Heart right ventricle (tissue), 16 donors: ENCODE measurements at regions not wholly inside any gene's neighbourhood (a gene's known extent, or its start where the extent isn't known, plus 50 kb on each side); places are given as distances from the start of the nearest gene placed in this dataset.

Experiments
- ATAC-seq, 8 donors: fragments of 200-7000 bp; cut with Tn5 transposase; one replicate each; pipeline ENCODE4 v1.9.1; 2020; ENCODE audit warnings: mild to moderate bottlenecking in 8 of 8, moderate library complexity in 8 of 8, moderate number of reproducible peaks in 1 of 8
- DNase-seq, 2 donors: peaks; one replicate each; pipeline ENCODE4 v3.0.0-alpha.2; 2020
- H3K27ac ChIP-seq, 10 donors: fragments of 200-600 bp; sonication (generic) in 2 of 10; one replicate each; pipeline versions ENCODE4 v1.5.0 to v1.8.0; 2020 to 2022; ENCODE audit warnings: mild to moderate bottlenecking in 3 of 10
- H3K27me3 ChIP-seq, 7 donors: fragments of 200-600 bp; one replicate each; pipeline ENCODE4 v1.8.0; 2021 to 2022; ENCODE audit warnings: mild to moderate bottlenecking in 2 of 7
- H3K36me3 ChIP-seq, 9 donors: fragments of 200-600 bp; sonication (generic) in 1 of 9; one replicate each; pipeline versions ENCODE4 v1.5.0 to v1.8.0; 2020 to 2022; ENCODE audit warnings: mild to moderate bottlenecking in 2 of 9
- H3K4me1 ChIP-seq, 9 donors: fragments of 200-600 bp; sonication (generic) in 1 of 9; one replicate each; pipeline versions ENCODE4 v1.5.0 to v1.8.0; 2020 to 2022; ENCODE audit warnings: mild to moderate bottlenecking in 4 of 9
- H3K4me3 ChIP-seq, 10 donors: fragments of 200-600 bp; sonication (generic) in 2 of 10; one replicate each; pipeline versions ENCODE4 v1.5.0 to v1.8.0; 2020 to 2022; ENCODE audit warnings: mild to moderate bottlenecking in 7 of 10, moderate library complexity in 2 of 10
- H3K9me3 ChIP-seq, 11 donors: fragments of 200-600 bp in 10 of 11; sonication (generic) in 2 of 11; one replicate each; pipeline versions ENCODE4 v1.5.0 to v1.8.0; 2013 to 2022; ENCODE audit warnings: mild to moderate bottlenecking in 2 of 11, control low read depth in 1 of 11, moderate library complexity in 1 of 11
- CTCF ChIP-seq, 9 donors: fragments of 200-600 bp; sonication (generic) in 2 of 9; IDR thresholded peaks; one replicate each; pipeline versions ENCODE4 v1.5.0 to v1.8.0; 2021 to 2022; ENCODE audit warnings: antibody characterized with exemption in 9 of 9, mild to moderate bottlenecking in 5 of 9, moderate library complexity in 1 of 9
- WGBS, 2 donors: extraction: QIAGEN DNeasy Blood & Tissue Kit; methylation state at CpG; one replicate each; pipeline ENCODE4 v1.1.7; 2013; ENCODE audit warnings: inconsistent platforms in 1 of 2; 5-methylcytosine and 5-hydroxymethylcytosine counted together
- intact Hi-C, 10 donors: fragments of 100-400 bp; cut with DNase I; formaldehyde crosslinking; loops; one replicate each; pipeline versions ENCODE4 v1.11.1 to v1.14.2; 2022
- donor health status: Arrhythmogenic right ventricular cardiomyopathy.
- donor health status: ischemic (EF 13 %, LVEDD 7.1; RV severe dilation, severe dysfunction).
- donor health status: healthy with polysubstance abuse.
- donor health status: DM: no; HTN: yes; CAD: no.
- donor health status: DM: no; HTN: no; CAD: no.
- donor health status: ischemic (EF 25% LVEDD 6.9; RV normal size, moderate dysfunction).
- donor health status: ischemic (EF 25% LVEDD 5.7; RV mildly dilated, moderate dysfunction).
- donor health status: healthy.
- donor health status: DM: yes; HTN: yes; CAD: no.
- donor health status: Ischemic cardiomyopathy.
- donor health status: ischemic (EF 35%, LVEDD 5.7; RV mildly dilated, moderate dysfunction).
- donor health status: nonischemic (EF 11% LVEDD 7.7; RV severe dilation, severe dysfunction).
- donor health status: DM: yes; HTN: yes; CAD: no.
- donor health status: PGD.
- donor health status: ischemic (EF 29% LVEDD 5.4; RV normal size, mild dysfunction).
- donor health status: nonischemic (EF 23%, LVEDD 6.1; RV moderate dilation, normal function).

DNA sequence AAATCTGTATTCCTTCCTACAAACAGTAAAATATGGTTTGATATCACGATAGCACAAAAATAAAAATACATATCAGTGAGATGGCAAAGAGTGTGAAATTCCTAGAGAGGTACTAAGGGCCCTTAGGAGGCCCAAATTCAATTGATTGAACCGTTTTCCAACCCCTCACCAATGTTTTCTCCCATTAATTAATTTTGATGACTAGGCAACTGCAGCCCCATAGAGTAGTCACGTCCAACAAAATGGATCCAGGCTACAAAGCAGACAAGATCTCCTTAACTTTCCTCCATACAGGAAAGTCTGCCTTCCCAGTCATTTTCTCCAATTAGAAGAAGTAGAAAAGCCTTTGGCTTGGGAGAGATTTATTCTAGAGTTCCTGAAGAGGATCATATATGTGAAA lies 193.9 kb downstream of the PLOD2 start:
- Histone ChIP-seq H3K9me3 (no peaks in the 10 kb centered on the region), H3K4me3 (no peak overlapping the region), H3K27ac (no peak overlapping the region), H3K27me3 (no peaks in the 10 kb centered on the region), H3K36me3 (no peaks in the 10 kb centered on the region), H3K4me1 (no peaks in the 10 kb centered on the region)
- WGBS, 2 donors: 72 to 76% methylated on average over 3 of the region's 3 CpGs
- no peak for ATAC-seq
- intact Hi-C loops: no loop called here
- TF ChIP-seq CTCF (IDR thresholded peaks at IDR 0.05): no peak
- DNase-seq: no peak

GRCh38 chr3:145971186-145971585 lies 189.8 kb downstream of the PLOD2 start:
- no peak for DNase-seq
- no peak for TF ChIP-seq CTCF (IDR thresholded peaks at IDR 0.05)
- no peak for ATAC-seq
- H3K36me3 ChIP-seq: no peaks in the 10 kb centered on the region
- H3K27me3 ChIP-seq: no peaks in the 10 kb centered on the region
- no peaks in the 10 kb centered on the region for H3K9me3 ChIP-seq
- H3K4me3 ChIP-seq: no peak overlapping the region
- H3K4me1 ChIP-seq: no peaks in the 10 kb centered on the region
- intact Hi-C loops: no loop called here
- H3K27ac ChIP-seq: no peak overlapping the region

GRCh38 chr3:145972851-145973250 lies 188.1 kb downstream of the PLOD2 start:
- no peaks in the 10 kb centered on the region for H3K9me3 ChIP-seq
- H3K36me3 ChIP-seq: no peaks in the 10 kb centered on the region
- WGBS, 2 donors: 97% methylated on average over 1 of the region's 1 CpG
- TF ChIP-seq CTCF (IDR thresholded peaks at IDR 0.05): no peak
- no peak overlapping the region for H3K27ac ChIP-seq
- intact Hi-C loops: no loop called here
- no peaks in the 10 kb centered on the region for H3K27me3 ChIP-seq
- no peak overlapping the region for H3K4me3 ChIP-seq
- H3K4me1 ChIP-seq: no peaks in the 10 kb centered on the region
- ATAC-seq (no peak), DNase-seq (no peak)

GRCh38 chr3:145981056-145981455 lies 179.9 kb downstream of the PLOD2 start:
- ATAC-seq: no peak
- intact Hi-C loops: no loop called here

More at GRCh38 chr3:145981056-145981455, 179.9 kb downstream of the PLOD2 start:
- H3K4me3 ChIP-seq: no peak overlapping the region
- H3K27me3 ChIP-seq: no peaks in the 10 kb centered on the region
- WGBS, 2 donors: 86 to 91% methylated on average over 2 of the region's 2 CpGs
- TF ChIP-seq CTCF (IDR thresholded peaks at IDR 0.05): no peak
- peaks cover 0 to 26% (median 0%) of the 10 kb centered on the region in 11 donors for H3K9me3 ChIP-seq
- H3K4me1 ChIP-seq: no peaks in the 10 kb centered on the region
- H3K36me3 ChIP-seq: no peaks in the 10 kb centered on the region
- no peak for DNase-seq
- H3K27ac ChIP-seq: no peak overlapping the region
